HG03095 (cell line): ENCODE measurements at regions not wholly inside any gene's neighbourhood (a gene's known extent, or its start where the extent isn't known, plus 50 kb on each side); places are given as distances from the start of the nearest gene placed in this dataset.
"Not testable (repeated sequence)": the region's sequence is repeated elsewhere in the genome, so short reads cannot be mapped to it uniquely, and the experiment has no call there.

Source experiments
- ATAC-seq: cut with Tn5 transposase; IDR thresholded peaks from one replicate; pipeline ENCODE4 v1.9.1; 2021; ENCODE audit warnings: moderate library complexity; ENCODE audit not compliant: unreplicated experiment

DNA sequence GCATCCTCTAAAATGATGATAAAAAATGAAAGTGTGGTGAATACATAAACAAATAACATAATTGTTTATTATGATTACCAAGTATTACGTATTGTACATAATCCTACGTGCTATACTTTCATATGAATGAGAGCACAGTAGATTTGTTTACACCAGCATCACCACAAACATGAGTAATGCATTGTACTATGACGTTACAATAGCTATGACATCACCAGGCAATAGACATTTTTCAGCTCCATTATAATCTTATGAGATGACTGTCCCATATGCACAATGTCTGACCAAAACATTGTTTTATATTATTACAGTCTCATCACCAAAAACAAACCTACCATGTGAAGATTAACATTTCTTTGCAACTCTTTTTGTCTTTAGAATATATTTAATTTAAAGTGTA is 225.7 kb upstream of the TENT5A start:
- ATAC-seq = no peak

DNA sequence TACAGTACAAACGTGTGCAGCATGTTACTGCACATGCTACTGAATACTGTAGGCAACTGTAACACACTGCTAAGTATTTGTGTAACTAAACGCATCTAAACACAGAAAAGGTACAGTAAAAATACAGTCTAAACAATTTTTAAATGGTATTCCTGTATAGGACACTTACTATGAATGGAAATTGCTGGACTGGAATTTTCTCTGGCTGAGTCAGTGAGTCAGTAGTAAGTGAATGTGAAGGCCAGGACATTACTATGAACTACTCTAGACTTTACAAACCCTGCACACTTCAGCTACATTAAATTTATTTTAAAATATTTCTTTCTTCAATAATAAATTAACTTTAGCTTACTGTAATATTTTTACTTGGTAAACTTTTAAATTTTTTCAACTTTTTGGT is 225.0 kb upstream of the TENT5A start:
- no peak for ATAC-seq

DNA sequence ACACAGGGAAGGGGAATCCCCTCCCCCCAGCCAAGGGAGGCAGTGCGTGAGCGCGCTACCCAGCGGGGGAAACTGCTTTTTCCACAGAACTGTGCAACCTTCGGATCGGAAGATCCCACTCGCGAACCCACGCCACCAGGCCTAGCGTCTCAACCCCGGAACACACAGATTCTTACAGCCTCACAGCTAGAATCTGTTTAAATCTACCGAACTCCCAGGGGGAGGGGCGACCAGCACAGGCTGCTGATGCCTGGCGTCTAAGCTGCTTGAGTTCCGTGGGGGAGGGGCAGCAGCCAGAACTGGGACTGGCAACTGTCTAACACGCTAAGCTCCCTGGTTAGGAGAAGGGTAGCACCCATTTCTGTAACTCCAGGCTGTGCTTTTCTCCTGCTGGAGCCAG is 217.3 kb upstream of the TENT5A start:
- no peak for ATAC-seq

GRCh38 chr6:81969011-81969410 is 216.5 kb upstream of the TENT5A start:
- ATAC-seq = no peak

DNA sequence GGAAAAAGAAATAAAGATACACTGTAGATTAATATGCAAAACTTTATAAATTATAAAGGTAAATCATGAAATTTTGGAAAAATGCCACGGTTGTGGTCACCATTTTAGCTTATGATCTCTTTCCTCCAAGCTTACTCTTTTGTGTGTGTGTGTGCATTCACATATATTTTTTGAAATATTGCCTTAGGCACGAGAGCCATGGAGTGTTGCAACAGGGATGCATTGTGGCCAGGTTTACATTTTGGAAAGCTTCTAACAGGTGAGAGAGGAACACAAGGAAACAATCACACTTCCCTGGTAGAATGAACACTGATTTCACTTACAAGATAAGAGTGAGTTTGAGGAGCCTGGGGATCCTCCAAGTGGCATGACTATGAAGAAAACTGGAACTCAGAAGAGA is 214.5 kb upstream of the TENT5A start:
- ATAC-seq = no peak

GRCh38 chr6:81962198-81962597 is 209.7 kb upstream of the TENT5A start:
- no peak for ATAC-seq

- ATAC-seq = peak; percentile 64
Measured at GRCh38 chr6:81950877-81951276, 198.4 kb upstream of the TENT5A start.

DNA sequence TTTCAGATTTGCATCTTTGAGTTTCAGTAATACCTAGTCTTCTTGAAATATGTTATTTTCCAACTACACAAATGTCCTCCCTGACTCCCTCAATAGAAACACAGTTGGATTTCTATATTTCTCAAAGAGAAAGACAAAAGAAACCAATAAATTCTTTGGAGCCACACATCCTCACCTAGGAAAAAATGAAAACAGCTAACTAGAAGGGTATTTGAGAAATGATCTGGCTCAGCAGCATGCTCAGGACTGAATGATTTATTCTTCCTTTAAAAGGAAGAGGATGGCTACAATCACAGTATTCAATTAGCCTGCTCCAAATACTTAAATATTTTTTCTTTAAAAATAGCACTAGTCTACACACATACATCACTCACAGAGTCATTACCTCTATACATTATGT is 196.4 kb upstream of the TENT5A start:
- ATAC-seq = no peak

- ATAC-seq = not testable (repeated sequence)
Measured at GRCh38 chr6:81948196-81948595, 195.7 kb upstream of the TENT5A start.

- no peak for ATAC-seq
Measured at GRCh38 chr6:81944661-81945060, 192.2 kb upstream of the TENT5A start.

DNA sequence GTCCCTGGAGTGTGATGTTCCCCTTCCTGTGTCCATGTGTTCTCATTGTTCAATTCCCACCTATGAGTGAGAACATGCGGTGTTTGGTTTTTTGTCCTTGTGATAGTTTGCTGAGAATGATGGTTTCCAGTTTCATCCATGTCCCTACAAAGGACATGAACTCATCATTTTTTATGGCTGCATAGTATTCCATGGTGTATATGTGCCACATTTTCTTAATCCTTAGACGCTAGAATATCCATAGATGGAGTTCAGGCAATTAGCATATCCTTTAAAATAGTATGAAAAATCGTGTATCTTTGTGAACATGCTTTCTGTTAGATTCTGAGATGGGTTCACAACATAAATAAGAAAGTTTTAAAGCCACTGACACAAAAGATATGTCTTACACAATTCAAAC is 190.4 kb upstream of the TENT5A start:
- not testable (repeated sequence) for ATAC-seq

DNA sequence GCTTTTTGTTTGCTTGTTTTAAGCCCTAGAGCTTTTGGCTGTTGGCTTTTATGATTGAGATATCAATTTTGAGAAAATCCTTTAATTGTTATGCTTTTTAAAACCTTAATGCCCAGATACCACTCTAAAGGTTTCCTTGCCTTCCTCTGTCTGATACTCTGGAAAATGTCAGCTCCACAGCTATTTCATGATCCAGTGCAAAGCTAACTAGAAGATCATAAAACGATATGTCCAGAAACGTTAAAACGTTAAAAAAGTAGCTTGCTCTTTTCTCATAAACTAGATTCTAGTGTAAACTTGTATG is 189.5 kb upstream of the TENT5A start:
- ATAC-seq = no peak

DNA sequence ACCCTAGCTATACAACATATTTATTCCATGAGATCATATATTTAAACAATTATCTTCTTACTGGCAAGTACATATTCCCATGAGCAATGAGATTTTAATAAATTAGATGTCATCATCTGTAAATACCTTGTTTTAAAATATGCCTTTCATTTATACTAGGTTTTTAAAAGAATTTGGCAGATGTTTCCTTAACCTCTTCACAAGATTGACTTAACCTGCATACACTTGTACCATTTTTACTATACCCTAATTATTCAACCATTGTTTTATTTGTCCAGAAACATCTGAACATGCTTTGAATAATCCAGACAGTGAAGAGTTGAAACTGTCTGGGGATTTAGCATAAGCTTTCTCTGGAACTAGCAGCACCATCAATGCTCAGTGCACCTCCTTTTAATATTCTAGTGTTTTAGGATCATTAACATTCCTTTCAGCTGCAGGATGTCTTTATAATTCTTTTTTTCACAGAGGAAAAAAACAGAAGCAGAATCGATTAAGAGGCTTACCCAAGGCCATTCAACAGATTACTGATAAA is 188.0 kb upstream of the TENT5A start:
- no peak for ATAC-seq

DNA sequence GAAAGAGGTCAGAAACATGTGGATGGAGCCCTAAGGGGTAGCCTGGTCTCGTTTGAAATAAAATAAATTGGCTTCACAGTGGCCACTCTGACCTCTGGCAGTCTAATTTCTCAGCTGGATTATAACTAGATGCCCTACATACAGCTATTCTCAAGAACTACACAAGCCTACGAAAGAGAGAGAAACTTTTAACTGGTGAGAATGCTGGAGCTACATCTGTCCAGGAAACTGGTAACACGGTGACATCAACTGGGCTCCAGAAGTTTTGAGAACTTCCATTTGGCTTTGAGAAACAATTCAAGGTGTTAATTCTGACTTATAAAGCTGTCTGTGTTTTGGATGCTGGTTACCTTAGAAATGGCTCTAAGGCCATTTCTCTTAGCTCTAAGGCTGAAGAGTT is 187.3 kb upstream of the TENT5A start:
- no peak for ATAC-seq

DNA sequence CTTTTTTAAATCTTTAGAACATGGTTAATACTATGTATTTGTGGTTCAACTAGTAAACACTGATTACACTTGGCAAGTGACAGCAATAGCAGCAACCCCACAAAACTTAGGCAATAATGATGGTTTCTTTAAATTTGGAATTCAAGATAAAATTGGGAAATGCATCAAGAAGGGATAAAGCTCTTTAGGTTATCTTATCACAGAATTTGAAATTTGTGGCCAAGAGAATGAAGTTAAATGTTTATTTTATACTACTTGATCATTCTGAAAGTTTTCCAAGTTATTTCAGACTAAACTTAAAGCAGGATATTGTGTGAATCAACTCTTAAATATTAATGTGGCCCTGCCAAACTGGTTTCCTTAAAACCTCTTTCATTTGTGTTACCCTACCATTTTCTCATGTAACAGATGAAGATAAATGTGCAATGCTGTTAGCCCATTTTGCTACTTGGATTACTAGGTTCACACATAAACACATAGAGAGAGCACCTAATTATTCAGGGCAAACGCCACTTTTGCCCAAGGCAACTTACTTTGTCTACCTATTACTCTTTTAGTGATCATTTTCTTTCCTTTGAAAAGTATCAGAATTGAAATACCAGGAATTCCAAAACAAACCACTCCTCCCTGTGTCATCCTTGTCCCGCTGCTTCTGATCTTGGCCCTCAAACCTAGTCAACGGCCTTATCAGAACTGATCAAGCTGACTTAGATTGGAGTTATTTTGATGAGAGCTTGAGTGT is 186.7 kb upstream of the TENT5A start:
- no peak for ATAC-seq

DNA sequence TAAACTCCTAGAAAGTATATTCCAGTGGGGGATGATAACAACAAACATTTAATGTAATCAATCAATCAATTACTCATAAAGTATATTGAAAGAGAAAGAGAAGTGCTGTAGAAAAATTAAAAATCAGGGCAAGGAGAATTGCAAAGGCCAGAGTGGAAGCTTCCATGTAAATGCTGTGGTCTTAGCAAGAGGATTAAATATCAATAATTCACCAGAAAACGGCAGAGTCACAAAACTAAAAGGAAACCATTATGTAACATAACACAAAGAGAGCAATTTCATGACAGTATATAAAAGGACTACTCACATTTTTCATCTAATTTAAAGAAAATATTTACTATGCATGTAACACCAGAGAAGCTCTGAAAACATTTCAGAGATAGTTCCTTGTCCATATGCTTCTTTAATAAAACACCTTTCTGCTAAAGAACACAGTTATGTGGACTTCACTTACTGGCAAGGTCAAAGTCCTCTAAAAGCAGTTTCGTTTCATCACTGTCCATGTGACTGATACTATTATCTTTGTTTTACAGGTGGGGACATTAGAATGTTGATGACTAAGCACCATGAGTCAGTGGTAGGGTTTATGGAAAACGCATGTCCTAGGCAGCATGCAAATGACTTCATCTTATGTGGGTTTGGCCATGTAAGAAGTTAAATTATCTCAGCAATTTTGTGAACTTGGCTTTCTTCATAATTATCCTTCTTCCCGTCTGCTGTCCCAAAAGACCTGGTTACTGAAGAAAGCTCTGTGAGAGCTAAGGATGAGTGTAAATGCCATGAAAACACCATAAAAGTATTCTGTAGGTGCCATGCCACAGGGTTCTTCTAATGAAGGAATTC is 185.8 kb upstream of the TENT5A start:
- no peak for ATAC-seq

DNA sequence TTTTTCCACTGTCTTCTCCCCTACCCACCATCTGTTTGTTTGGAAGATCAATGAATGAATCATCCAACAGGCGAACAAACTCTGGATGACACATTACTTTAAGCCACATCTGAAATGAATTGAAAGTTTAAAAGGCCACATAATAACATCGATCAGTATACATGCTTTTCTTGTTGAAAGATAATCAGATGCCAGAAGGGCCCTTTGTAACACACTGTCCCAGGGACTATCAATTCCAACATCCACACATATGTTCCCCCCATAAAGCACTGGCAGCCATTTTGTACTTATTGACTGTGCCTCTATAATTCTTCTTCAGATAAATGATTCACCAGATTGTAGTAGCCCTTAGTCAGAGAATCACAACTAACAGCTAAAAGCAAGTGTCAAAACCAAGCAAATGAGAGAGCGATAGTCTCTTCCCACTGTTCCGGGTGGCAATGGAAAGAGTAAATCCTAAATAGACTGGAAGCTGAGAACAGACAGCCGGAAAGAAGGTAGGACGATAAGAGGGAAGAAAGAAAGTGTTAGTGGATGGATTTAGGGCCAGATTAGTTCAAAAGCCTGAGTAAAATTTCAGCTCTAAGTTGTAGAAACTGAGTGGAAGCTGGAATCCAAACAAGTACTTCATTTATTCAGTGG is 184.9 kb upstream of the TENT5A start:
- no peak for ATAC-seq

DNA sequence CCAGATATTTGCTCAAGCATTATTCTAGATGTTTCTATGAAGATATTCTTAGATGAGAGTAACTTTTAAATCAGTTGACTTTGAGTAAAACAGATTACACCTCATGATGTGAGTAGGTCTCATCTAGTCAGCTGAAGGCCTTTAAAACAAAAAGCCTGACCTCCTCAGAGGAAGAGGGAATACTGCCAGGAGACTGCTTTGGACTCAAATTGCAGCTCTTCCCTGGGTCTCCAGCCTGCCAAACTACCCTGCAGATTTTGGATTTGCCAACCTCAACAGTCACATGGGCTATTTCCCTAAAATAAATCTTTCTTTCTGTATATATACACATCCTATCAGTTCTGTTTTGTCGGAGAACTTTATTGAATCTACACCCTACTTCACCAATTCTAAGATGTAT is 182.5 kb upstream of the TENT5A start:
- ATAC-seq = no peak

DNA sequence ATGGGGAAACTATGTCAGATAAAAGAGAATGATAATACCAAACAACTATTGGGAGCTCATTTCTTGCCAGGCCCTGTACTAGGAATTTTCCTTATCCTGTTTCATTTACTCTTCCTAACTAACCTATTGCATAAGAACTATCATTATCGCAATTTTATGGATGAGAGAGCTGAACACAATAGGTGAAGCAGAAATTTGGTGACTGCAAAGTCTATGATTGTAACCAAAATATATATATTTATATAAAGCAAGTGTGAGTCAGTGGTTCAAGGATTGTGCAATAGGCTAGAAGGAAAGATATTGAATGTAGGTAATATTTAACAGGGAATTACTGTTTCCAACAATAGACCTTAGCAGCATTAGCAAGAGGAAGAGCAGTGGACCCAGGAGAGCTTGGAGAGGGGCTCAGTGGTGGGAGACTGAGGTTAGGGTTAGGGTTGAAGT is 181.1 kb upstream of the TENT5A start:
- no peak for ATAC-seq

- ATAC-seq = no peak
Measured at GRCh38 chr6:81933089-81933488, 180.6 kb upstream of the TENT5A start.

- ATAC-seq = not testable (repeated sequence)
Measured at GRCh38 chr6:81932448-81932847, 180.0 kb upstream of the TENT5A start.

GRCh38 chr6:81929828-81930227 is 177.3 kb upstream of the TENT5A start:
- no peak for ATAC-seq
